GM12892 (cell line): ENCODE measurements at regions not wholly inside any gene's neighbourhood (a gene's known extent, or its start where the extent isn't known, plus 50 kb on each side); places are given as distances from the start of the nearest gene placed in this dataset.
"Not testable (repeated sequence)": the region's sequence is repeated elsewhere in the genome, so short reads cannot be mapped to it uniquely, and the experiment has no call there.

Experiments used
- POLR2A ChIP-seq: IDR thresholded peaks from 2 replicates; pipeline ENCODE4 v1.6.1; 2011; ENCODE audit warnings: low read depth, low read length, control low read depth
- POLR2AphosphoS5 ChIP-seq: IDR thresholded peaks from 2 replicates; pipeline ENCODE4 v1.6.1; 2011; ENCODE audit warnings: low read depth, low read length, control low read depth
- TAF1 ChIP-seq: IDR thresholded peaks from 2 replicates; pipeline ENCODE4 v1.6.1; 2011; ENCODE audit warnings: low read depth, mild to moderate bottlenecking, control low read depth, low read length, borderline replicate concordance

DNA sequence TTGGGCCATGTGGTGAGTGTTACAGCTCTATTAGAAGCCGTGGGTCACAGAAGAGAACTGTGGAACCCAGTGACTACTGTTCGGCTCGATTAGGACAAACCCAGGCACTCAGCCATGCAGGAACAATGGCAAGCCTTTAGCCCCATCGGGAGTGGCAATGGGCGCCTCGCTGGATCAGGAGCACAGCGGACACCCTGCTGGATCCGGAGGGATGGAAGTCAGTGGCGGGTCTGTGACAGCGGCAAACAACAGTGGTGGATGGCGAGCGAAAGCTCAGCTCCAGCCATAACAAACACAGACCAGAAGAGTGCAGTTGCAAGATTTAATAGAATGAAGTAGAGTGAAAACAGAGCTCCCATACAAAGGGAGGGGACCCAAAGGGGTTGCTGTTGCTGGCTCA lies 297.8 kb downstream of the ZPLD1 start:
- not testable (repeated sequence) for TF ChIP-seq POLR2AphosphoS5, POLR2A, TAF1
